Retinal pigment epithelial cell (primary cell): ENCODE measurements at regions not wholly inside any gene's neighbourhood (a gene's known extent, or its start where the extent isn't known, plus 50 kb on each side); places are given as distances from the start of the nearest gene placed in this dataset.
"Not testable (repeated sequence)": the region's sequence is repeated elsewhere in the genome, so short reads cannot be mapped to it uniquely, and the experiment has no call there.

Source experiments
- DNase-seq: peaks from one replicate; pipeline ENCODE4 v3.0.0-alpha.2; 2010; ENCODE audit warnings: low read depth
- H3K4me3 ChIP-seq: 2 replicates; pipeline ENCODE4 v1.5.1; 2011; ENCODE audit warnings: mild to moderate bottlenecking, low read length, control low read depth, moderate library complexity
- TF ChIP-seq, protein P1 (sequence below): conservative IDR thresholded peaks from 2 replicates; pipeline ENCODE4 v1.5.1; 2011; ENCODE audit warnings: low read depth, low read length, control low read depth, inconsistent platforms

DNA sequence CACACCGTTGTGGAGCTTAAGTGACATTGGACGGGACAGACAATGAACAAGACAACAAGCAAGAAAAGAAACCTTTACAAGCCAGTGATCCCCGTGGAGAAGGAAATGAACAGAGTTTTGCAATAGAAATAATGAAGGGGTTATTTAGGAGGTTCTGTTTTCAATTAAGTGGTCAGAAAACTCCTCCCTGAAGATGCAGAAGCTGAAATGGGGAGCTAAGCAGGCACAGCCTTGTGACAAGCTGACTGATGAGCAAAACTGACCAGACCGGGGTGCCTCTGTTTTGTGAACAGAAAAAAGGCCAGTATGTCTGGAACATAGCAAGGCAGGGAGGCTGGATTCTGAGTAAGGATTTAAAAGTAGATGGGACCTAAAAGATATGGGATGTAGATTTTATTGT lies 299.8 kb upstream of the POM121L12 start:
- no peak for DNase-seq
- H3K4me3 ChIP-seq, result no peak overlapping the region
- TF ChIP-seq, protein P1, sequence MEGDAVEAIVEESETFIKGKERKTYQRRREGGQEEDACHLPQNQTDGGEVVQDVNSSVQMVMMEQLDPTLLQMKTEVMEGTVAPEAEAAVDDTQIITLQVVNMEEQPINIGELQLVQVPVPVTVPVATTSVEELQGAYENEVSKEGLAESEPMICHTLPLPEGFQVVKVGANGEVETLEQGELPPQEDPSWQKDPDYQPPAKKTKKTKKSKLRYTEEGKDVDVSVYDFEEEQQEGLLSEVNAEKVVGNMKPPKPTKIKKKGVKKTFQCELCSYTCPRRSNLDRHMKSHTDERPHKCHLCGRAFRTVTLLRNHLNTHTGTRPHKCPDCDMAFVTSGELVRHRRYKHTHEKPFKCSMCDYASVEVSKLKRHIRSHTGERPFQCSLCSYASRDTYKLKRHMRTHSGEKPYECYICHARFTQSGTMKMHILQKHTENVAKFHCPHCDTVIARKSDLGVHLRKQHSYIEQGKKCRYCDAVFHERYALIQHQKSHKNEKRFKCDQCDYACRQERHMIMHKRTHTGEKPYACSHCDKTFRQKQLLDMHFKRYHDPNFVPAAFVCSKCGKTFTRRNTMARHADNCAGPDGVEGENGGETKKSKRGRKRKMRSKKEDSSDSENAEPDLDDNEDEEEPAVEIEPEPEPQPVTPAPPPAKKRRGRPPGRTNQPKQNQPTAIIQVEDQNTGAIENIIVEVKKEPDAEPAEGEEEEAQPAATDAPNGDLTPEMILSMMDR, result no peak

DNA sequence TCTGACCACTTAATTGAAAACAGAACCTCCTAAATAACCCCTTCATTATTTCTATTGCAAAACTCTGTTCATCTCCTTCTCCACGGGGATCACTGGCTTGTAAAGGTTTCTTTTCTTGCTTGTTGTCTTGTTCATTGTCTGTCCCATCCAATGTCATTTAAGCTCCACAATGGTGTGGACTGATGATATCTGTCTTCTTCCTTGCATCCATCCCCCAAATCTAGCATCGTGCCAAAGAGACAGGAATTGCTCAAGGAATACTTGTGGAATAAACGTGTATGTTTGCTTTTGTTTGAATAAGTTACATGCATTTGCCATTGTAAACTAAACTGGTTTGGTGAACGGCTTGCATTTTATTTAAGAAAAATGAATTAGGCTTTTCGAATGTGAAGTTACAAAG lies 306.8 kb upstream of the POM121L12 start:
- H3K4me3 ChIP-seq, DNase-seq: not testable (repeated sequence)

DNA sequence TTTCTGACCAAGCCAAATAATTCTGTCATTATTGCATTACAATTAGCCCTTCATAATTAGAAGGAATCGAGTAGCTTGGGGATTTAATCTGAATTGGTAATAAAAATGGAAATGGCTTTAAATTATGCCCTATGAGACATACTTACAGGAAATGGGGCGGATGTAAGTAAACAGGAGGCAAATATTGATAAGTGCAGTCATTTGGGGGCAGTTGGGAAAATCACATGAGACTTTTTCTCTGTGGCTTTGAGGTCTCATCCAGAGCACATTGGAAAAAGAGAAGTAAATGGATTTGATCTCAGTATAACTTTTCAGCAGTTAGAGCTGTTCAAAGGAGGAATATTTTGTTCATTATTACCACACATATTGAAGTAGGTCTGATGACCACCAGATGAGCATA lies 307.8 kb upstream of the POM121L12 start:
- no peak for DNase-seq
- no peak overlapping the region for H3K4me3 ChIP-seq
- TF ChIP-seq, protein P1, result no peak

DNA sequence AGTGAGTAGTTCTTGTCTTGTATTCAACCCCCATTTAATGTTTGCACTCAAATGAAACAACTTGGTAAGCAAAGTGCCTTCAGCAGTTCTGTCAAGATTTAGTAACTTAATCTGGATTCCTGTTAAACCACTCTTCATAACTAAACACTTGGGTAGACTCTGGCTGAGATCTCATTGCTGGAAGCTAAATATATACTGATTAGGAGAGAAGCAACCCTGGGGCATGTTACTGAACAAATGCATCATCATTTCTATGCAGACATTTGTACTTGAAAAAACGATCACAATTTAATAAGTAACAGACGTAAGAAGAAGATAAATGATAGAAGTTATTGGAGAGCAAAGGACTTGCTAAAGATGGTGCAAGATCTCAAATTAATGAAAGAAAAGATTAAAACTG lies 308.4 kb upstream of the POM121L12 start:
- H3K4me3 ChIP-seq, result no peak overlapping the region
- TF ChIP-seq, protein P1, result no peak
- no peak for DNase-seq

DNA sequence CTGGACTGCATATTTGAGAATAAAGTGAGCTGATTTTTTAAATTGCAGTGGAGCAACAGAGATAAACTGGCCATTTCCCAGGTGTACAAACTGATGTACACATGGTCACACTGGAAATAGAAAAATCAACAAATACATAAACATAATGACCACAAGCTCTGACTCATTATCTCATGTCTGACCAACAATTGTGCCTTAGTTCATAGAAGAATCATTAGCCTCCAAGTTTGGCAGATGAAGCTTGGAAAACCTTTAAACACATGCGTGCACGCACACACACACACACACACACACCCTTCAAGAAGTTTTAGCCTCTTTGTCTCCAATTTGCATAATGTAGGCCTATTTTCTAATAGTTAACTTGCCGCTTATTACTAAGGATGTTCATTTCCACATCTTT lies 308.9 kb upstream of the POM121L12 start:
- no peak overlapping the region for H3K4me3 ChIP-seq
- DNase-seq, result no peak
- TF ChIP-seq, protein P1, result no peak

DNA sequence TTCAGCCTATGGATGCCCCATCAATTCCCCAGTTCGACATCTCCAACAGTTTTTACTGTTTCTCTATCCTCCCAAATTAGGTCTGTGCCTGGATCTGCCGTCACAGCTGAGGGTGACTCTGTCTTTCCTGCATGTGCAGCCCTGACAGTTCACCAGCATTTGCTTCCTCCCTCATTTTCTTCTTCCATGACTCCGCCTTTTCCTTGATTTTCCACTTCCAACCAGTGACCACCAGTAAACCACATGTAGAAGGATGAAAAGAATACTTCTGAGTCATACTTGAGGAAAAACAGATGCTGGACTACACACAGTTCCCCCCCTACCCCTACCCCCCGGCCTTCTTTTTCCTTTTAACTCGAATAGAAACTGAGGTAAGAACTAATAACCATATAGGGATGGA lies 311.8 kb upstream of the POM121L12 start:
- TF ChIP-seq, protein P1, result no peak
- no peak overlapping the region for H3K4me3 ChIP-seq
- DNase-seq, result no peak

DNA sequence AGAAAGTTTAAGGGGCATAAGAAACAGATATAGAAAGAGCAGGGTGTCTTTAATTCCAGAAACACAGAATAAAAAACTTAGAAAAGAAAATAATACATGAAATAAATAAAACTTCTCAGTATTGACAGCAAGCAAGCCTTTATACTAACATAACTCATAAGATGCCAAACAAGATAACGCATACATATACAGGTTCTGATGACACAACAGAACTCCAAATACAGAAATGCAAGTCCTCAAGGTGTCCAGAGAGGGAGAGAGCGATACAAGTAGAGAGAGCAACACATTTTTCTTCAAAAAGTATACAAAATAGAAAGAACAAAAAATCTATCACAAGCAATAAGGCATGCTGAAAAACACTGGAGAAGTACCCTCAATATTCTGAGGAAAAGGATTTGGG lies 314.6 kb upstream of the POM121L12 start:
- H3K4me3 ChIP-seq, result no peak overlapping the region
- TF ChIP-seq, protein P1, result no peak
- no peak for DNase-seq

DNA sequence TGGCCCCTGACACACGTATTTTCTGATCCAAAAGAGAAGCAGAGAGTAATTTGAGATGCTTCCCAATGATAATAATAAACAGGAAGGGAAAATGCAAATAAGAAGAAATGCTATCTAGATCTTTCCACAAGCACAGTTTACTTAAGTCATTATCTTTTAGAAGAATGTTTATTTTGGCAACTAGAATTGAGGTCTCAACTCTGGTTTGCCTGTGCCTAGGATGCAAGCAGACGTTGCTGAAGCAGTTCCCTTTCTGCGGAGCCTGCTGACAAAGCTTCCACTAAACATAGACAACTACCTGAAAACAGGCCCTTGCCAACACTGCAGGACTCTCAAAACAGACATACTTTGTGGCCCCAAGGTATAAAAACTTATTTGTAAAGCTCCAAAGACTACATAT lies 315.8 kb upstream of the POM121L12 start:
- no peak for DNase-seq
- TF ChIP-seq, protein P1, result no peak

More for the DNA sequence above, 315.8 kb upstream of the POM121L12 start:
- H3K4me3 ChIP-seq, result no peak overlapping the region
